OCI-M2 (cell line): ENCODE measurements at regions not wholly inside any gene's neighbourhood (a gene's known extent, or its start where the extent isn't known, plus 50 kb on each side); places are given as distances from the start of the nearest gene placed in this dataset.
"Not testable (repeated sequence)": the region's sequence is repeated elsewhere in the genome, so short reads cannot be mapped to it uniquely, and the experiment has no call there.

Source experiments
- DNase-seq: peaks from one replicate; lab custom pipeline; 2025; ENCODE audit not compliant: unreplicated experiment; lab: John Stamatoyannopoulos, UW

DNA sequence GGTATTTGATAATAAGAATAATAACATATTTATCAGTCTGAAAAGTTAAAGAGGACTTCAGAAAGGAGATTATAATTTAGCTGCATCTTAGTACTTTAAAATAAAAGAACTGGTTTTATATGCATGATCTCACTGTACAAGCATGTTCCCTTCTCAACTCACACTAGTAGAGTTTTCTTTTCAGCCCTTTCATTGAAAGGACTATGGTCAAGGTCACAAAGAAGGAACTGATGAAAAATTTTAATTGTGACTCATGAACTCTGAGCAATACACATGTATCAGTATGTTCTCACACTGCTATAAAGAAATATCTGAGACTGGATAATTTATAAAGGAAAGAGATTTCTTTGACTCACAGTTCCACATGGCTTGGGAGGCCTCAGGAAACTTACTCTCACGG, 73.7 kb upstream of the NDST4 start:
- no peak for DNase-seq

DNA sequence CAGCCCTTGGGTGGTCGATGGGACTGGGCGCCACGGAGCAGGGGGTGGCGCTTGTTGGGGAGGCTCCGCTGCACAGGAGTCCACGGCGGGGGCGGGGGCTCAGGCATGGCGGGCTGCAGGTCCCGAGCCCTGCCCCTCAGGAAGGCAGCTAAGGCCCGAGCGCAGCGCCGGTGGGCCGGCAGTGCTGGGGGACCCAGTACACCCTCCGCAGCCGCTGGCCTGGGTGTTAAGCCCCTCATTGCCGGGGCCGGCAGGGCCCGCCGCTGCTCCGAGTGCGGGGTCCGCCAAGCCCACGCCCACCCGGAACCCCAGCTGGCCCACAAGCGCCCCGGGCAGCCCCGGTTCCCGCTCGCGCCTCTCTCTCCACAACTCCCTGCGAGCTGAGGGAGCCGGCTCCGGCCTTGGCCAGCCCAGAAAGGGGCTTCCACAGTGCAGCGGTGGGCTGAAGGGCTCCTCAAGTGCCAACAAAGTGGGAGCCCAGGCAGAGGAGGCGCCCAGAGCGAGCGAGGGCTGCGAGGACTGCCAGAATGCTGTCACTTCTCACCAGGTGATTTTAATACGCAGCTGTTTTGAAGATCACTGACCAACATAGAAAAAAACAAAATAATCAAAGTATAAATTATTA, 66.1 kb upstream of the NDST4 start:
- not testable (repeated sequence) for DNase-seq

DNA sequence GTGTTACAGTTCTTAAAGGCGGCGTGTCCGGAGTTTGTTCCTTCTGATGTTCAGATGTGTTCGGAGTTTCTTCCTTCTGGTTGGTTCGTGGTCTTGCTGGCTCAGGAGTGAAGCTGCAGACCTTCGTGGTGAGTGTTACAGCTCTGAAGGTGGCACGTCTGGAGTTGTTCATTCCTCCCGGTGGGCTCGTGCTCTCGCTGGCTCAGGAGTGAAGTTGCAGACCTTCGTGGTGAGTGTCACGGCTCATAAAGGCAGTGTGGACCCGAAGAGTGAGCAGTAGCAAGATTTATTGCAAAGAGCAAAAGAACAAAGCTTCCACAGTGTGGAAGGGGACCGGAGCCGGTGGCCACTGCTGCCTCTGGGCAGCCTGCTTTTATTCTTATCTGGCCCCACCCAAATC, 65.3 kb upstream of the NDST4 start:
- not testable (repeated sequence) for DNase-seq

DNA sequence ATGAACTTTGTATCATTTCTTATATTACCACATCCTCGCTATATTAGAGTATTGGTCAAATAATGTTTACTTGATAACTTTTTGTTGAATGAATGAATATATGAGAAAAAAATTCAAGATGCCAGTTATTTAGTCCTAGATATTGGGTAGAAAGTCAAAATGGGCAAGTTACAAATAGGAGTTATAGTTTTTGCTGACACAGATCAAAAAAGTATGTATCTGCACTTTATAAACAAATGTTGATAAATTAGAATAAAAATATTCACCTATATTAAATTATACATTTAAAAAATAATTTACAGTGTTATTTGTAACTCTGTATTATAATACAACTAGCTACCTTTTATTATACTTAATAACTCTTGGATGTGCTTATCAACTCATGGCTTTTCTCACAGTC, 57.8 kb upstream of the NDST4 start:
- DNase-seq: no peak

DNA sequence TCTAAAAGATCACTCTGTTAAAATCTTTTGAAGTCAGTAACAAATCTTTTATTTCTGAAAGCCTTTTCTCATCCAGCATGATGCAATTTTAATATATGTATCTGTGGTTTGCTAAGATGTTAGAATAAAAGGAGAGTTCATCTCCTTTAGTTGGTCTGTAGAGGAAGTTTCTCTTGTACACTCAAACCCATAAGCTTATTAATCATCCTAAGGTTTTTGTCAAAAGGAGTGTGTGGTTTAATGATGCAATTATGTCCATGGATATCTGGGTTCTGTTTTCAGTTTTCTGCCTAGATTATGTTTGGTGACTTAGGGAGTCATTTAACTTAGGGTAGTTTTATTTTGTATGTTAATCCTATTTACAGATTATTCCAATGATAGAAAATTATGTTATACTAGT, 52.1 kb upstream of the NDST4 start:
- DNase-seq: no peak
